Activated T-cell treated with anti-CD3 and anti-CD28 coated beads, Interleukin-2, amount 50 U/mL, for 4 hours (primary cell): ENCODE measurements at regions not wholly inside any gene's neighbourhood (a gene's known extent, or its start where the extent isn't known, plus 50 kb on each side); places are given as distances from the start of the nearest gene placed in this dataset.

ENCODE experiments used
- ATAC-seq, 2 donors: fragments of 200-7000 bp; cut with Tn5 transposase; one replicate each; pipeline ENCODE4 v1.10.0; 2021
- DNase-seq: peaks from one replicate; pipeline ENCODE4 v3.0.0-alpha.2; 2020
- H3K27me3 Mint-ChIP-seq: one replicate; pipeline ENCODE4 v1.8.0; 2021; ENCODE audit warnings: low read depth, mixed read lengths
- H3K36me3 Mint-ChIP-seq: one replicate; pipeline ENCODE4 v1.8.0; 2022; ENCODE audit warnings: mixed read lengths; ENCODE audit not compliant: insufficient read depth
- H3K4me1 Mint-ChIP-seq: one replicate; pipeline ENCODE4 v1.8.0; 2021; ENCODE audit warnings: low read depth, mixed read lengths
- H3K4me3 Mint-ChIP-seq: one replicate; pipeline ENCODE4 v1.8.0; 2021; ENCODE audit warnings: mild to moderate bottlenecking, moderate library complexity, mixed read lengths
- H3K9me3 Mint-ChIP-seq: one replicate; pipeline ENCODE4 v1.8.0; 2021; ENCODE audit warnings: mixed read lengths

GRCh38 chr16:85310868-85311585 is 198.8 kb upstream of the CIBAR2 start:
- H3K4me3 Mint-ChIP-seq = peak overlapping the region; percentile 33
- peaks cover 46% of the 10 kb centered on the region for H3K4me1 Mint-ChIP-seq
- peaks cover 6% of the 10 kb centered on the region for H3K27me3 Mint-ChIP-seq
- ATAC-seq = peak; percentile 38 to 51
- no peak for DNase-seq
- H3K9me3 Mint-ChIP-seq = no peaks in the 10 kb centered on the region
- no peaks in the 10 kb centered on the region for H3K36me3 Mint-ChIP-seq

- ATAC-seq = no peak
- peaks cover 5% of the 10 kb centered on the region for H3K27me3 Mint-ChIP-seq
- H3K4me1 Mint-ChIP-seq = peaks cover 41% of the 10 kb centered on the region
- no peak for DNase-seq
- no peaks in the 10 kb centered on the region for H3K9me3 Mint-ChIP-seq
- no peak overlapping the region for H3K4me3 Mint-ChIP-seq
- H3K36me3 Mint-ChIP-seq = no peaks in the 10 kb centered on the region
Observed at GRCh38 chr16:85311741-85312140, 199.5 kb upstream of the CIBAR2 start.

GRCh38 chr16:85312174-85312573 is 199.9 kb upstream of the CIBAR2 start:
- Mint-ChIP-seq H3K36me3 (no peaks in the 10 kb centered on the region), H3K4me3 (no peak overlapping the region), H3K4me1 (peaks cover 40% of the 10 kb centered on the region), H3K27me3 (peaks cover 5% of the 10 kb centered on the region), H3K9me3 (no peaks in the 10 kb centered on the region)
- ATAC-seq (no peak), DNase-seq (no peak)

GRCh38 chr16:85312642-85313525 is 200.6 kb upstream of the CIBAR2 start:
- DNase-seq (no peak), ATAC-seq (no peak)
- Mint-ChIP-seq H3K27me3 (peaks cover 5% of the 10 kb centered on the region), H3K4me1 (peaks cover 35% of the 10 kb centered on the region), H3K9me3 (no peaks in the 10 kb centered on the region), H3K4me3 (no peak overlapping the region), H3K36me3 (no peaks in the 10 kb centered on the region)

- Mint-ChIP-seq H3K4me3 (no peak overlapping the region), H3K36me3 (no peaks in the 10 kb centered on the region), H3K27me3 (peaks cover 5% of the 10 kb centered on the region), H3K9me3 (no peaks in the 10 kb centered on the region), H3K4me1 (peaks cover 26% of the 10 kb centered on the region)
- DNase-seq (no peak), ATAC-seq (no peak)
Observed at GRCh38 chr16:85313526-85314301, 201.4 kb upstream of the CIBAR2 start.

GRCh38 chr16:85314512-85314971 is 202.3 kb upstream of the CIBAR2 start:
- Mint-ChIP-seq H3K4me3 (no peak overlapping the region), H3K9me3 (no peaks in the 10 kb centered on the region), H3K36me3 (no peaks in the 10 kb centered on the region), H3K27me3 (peaks cover 5% of the 10 kb centered on the region), H3K4me1 (peaks cover 22% of the 10 kb centered on the region)
- no peak for ATAC-seq
- no peak for DNase-seq

GRCh38 chr16:85315866-85316265 is 203.6 kb upstream of the CIBAR2 start:
- no peak for ATAC-seq
- Mint-ChIP-seq H3K4me1 (peaks cover 15% of the 10 kb centered on the region), H3K4me3 (no peak overlapping the region), H3K36me3 (no peaks in the 10 kb centered on the region), H3K27me3 (peaks cover 5% of the 10 kb centered on the region), H3K9me3 (no peaks in the 10 kb centered on the region)
- no peak for DNase-seq

GRCh38 chr16:85316321-85316919 is 204.1 kb upstream of the CIBAR2 start:
- Mint-ChIP-seq H3K36me3 (no peaks in the 10 kb centered on the region), H3K27me3 (peaks cover 4% of the 10 kb centered on the region), H3K4me3 (no peak overlapping the region), H3K9me3 (no peaks in the 10 kb centered on the region), H3K4me1 (peaks cover 10% of the 10 kb centered on the region)
- DNase-seq = peak; percentile 26
- peak; percentile 76 to 85 for ATAC-seq

- Mint-ChIP-seq H3K27me3 (peaks cover 2% of the 10 kb centered on the region), H3K36me3 (no peaks in the 10 kb centered on the region), H3K4me3 (no peak overlapping the region), H3K9me3 (no peaks in the 10 kb centered on the region), H3K4me1 (peaks cover 7% of the 10 kb centered on the region)
- no peak for DNase-seq
- no peak for ATAC-seq
Observed at GRCh38 chr16:85316944-85317343, 204.7 kb upstream of the CIBAR2 start.

GRCh38 chr16:85317704-85318103 is 205.4 kb upstream of the CIBAR2 start:
- Mint-ChIP-seq H3K4me3 (no peak overlapping the region), H3K36me3 (no peaks in the 10 kb centered on the region), H3K27me3 (no peaks in the 10 kb centered on the region), H3K4me1 (peaks cover 2% of the 10 kb centered on the region), H3K9me3 (no peaks in the 10 kb centered on the region)
- no peak for DNase-seq
- no peak for ATAC-seq

GRCh38 chr16:85319208-85319983 is 207.1 kb upstream of the CIBAR2 start:
- Mint-ChIP-seq H3K36me3 (no peaks in the 10 kb centered on the region), H3K4me1 (peaks cover 2% of the 10 kb centered on the region), H3K27me3 (no peaks in the 10 kb centered on the region), H3K9me3 (no peaks in the 10 kb centered on the region), H3K4me3 (no peak overlapping the region)
- DNase-seq (no peak), ATAC-seq (no peak)

GRCh38 chr16:85319984-85320440 is 207.7 kb upstream of the CIBAR2 start:
- DNase-seq = no peak
- H3K4me1 Mint-ChIP-seq = peaks cover 2% of the 10 kb centered on the region
- ATAC-seq = no peak
- H3K27me3 Mint-ChIP-seq = no peaks in the 10 kb centered on the region
- no peaks in the 10 kb centered on the region for H3K36me3 Mint-ChIP-seq
- H3K4me3 Mint-ChIP-seq = no peak overlapping the region
- no peaks in the 10 kb centered on the region for H3K9me3 Mint-ChIP-seq

- no peak overlapping the region for H3K4me3 Mint-ChIP-seq
- H3K27me3 Mint-ChIP-seq = no peaks in the 10 kb centered on the region
- DNase-seq (no peak), ATAC-seq (no peak)
- no peaks in the 10 kb centered on the region for H3K36me3 Mint-ChIP-seq
- H3K9me3 Mint-ChIP-seq = no peaks in the 10 kb centered on the region
- H3K4me1 Mint-ChIP-seq = peaks cover 2% of the 10 kb centered on the region
Observed at GRCh38 chr16:85320677-85321385, 208.6 kb upstream of the CIBAR2 start.
